UCSD-AML1 (cell line): ENCODE measurements at regions not wholly inside any gene's neighbourhood (a gene's known extent, or its start where the extent isn't known, plus 50 kb on each side); places are given as distances from the start of the nearest gene placed in this dataset.
"Not testable (repeated sequence)": the region's sequence is repeated elsewhere in the genome, so short reads cannot be mapped to it uniquely, and the experiment has no call there.

Experiments used
- DNase-seq: peaks from one replicate; lab custom pipeline; 2025; ENCODE audit not compliant: unreplicated experiment; lab: John Stamatoyannopoulos, UW

DNA sequence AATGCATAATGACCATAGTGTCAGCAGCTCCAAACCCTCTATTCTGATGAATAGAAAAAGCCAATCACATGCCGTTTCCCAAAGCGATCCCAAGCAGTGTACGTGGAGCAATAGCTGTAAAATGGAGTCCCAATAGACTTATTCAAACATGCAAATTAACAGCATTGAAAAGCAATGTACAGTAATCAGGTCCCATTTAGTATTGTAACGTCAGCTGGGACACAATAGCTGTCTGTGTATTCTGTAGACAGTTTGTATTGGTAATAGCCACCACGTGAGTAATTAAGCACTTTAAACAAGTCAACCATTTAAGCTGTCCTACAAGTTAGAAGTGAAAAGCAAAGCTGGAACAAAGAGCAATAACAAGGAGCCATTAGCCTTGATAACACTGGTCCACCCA is 698.2 kb downstream of the PCDH17 start:
- DNase-seq = no peak

DNA sequence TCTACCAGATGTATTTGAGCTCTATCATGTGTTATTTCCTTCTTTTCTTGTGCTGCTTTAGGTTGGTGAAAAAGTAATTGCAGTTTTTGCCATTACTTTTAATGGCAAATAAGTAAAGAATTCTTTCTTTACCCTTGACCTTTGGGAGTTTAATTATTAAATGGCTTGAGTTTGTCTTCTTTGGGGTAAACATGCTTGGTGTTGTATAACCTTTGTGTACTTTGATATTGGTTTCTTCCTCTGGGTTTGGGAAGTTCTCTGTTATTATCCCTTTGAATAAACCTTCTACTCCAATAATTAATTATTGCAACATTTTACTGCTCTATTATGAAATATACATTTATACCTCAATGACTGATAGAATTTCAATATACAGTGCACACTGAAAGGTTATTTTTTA is 709.4 kb downstream of the PCDH17 start:
- DNase-seq = no peak

DNA sequence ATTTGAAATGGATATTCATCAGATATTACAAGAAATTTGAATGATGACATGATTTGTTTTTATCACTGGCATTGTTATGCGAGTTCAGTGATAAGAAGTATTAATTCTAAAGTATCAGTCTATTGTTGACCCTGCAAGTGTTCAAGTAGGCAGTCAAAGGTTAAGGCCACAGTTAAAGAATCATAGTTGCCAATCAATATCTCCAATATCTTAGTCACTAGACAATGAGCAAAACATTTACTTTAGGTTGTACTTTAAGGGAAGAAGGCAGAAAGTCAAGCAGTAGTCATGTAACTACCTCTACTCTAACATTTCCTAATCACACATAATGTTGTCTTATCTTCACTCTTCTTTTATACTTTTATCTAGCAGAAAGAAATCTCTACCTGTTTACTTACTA is 709.8 kb downstream of the PCDH17 start:
- no peak for DNase-seq

DNA sequence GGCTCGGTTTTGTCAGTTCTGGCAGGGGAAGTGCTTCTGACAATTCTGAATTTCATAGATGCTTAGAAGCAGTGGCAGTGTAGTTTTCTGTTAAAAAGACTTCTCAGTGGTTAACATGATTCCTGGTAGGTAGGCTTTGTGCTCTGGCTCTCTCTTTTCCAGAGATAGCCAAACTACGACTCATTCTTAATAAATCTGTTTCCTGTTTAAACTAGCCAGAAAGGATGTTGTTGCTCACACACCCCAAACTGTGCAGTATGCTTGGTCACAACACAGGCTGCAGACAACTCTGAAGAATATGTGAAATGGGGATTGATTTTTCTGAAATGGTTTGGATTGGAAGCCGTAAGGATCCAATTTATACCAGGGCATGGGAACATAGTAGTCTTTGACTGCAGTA is 711.5 kb downstream of the PCDH17 start:
- peak; percentile 4 for DNase-seq

DNA sequence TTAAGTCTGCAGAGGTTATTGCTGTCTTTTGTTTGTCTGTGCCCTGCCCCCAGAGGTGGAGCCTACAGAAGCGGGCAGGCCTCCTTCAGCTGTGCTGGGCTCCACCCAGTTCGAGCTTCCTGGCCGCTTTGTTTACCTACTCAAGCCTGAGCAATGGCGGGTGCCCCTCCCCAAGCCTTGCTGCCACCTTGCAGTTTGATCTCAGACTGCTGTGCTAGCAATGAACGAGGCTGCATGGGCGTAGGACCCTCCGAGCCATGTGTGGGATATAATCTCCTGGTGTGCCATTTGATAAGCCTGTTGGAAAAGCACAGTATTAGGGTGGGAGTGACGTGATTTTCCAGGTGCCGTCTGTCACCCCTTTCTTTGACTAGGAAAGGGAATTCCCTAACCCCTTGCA is 720.6 kb downstream of the PCDH17 start:
- not testable (repeated sequence) for DNase-seq

DNA sequence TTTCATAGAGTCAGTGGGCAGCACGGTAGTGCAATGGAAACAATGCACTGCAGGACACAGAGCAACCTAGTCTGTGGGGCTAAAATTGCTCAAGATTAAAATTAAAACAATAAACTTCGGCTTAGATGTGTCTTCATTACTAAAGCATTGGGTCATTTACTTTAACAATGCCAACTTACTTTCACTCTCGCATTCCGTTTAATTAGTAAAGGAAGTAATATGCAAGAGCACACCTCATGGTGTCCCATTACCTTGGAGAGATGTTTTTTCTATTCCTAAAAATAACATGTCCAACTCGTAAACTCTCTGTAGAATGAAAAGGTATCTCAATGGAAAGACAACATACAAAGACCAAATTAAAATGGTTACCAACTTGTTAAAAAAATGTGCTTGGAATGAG is 738.4 kb downstream of the PCDH17 start:
- DNase-seq = no peak

DNA sequence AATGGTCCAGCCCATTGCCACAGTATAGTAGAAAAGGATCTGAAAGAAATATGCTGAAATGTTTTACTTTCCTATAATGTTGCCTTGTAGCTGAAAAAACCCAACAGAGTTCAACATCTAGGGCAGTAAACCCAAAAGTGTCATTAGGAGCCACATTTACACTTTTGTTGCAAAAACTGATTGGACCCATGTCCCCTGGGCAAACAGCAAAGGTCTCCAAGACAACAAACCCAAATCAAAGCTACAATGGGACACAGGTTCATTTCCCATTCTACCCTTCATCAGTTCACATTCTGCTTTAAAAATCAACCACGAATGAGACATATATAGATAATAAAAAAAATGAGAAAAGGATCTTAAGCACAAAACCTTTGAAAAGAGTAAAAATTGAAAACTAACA is 744.8 kb downstream of the PCDH17 start:
- no peak for DNase-seq

DNA sequence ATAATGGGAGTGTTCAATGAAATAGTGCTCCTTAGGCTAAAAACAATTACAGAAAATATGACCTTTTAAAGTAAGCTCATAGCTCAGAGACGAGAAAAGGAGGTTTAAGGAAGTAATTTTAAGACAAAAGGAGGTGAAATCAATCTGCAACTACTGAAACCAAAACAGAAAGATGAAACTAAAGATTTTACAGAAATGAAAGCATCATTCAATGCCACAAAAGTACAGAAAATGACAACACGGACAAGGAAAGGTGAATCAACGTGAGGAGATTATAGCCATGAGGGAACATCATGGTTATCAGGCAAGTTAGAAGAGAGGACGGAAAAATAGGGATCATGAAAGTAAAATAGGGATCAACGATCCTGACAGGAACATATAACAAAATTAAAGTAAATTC is 745.2 kb downstream of the PCDH17 start:
- no peak for DNase-seq

DNA sequence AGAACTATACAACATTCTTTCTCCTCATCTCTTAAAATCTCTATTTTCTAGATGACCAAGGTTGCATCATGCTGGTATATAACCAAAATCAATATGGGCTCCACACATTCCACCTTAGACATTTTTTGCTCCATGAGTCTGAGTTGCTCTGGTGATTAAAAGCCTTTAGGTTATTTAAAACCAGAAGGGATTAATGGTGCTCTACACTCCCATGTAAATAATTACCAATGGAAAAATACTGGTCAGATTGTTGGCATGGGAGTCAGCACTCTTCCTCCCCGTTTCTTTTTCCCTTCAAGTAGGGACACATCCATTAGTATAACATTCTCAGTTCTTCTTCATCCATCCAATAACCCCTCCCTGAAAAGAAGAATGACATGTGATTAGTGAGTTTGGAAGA is 747.7 kb downstream of the PCDH17 start:
- no peak for DNase-seq

DNA sequence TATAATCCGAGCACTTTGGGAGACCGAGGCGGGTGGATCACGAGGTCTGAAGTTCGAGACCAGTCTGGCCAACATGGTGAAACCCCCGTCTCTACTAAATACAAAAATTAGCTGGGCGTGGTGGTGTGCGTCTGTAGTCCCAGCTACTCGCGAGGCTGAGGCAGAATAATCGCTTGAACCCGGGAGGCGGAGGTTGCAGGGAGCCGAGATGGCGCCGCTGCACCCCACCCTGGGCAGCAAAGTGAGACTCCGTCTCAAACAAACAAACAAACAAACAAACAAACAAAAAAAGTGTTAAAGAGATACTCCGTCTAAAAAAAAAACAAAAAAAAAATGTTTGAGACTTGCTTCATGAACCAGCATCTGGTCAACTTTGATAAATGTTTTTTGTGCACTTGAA is 753.8 kb downstream of the PCDH17 start:
- not testable (repeated sequence) for DNase-seq

DNA sequence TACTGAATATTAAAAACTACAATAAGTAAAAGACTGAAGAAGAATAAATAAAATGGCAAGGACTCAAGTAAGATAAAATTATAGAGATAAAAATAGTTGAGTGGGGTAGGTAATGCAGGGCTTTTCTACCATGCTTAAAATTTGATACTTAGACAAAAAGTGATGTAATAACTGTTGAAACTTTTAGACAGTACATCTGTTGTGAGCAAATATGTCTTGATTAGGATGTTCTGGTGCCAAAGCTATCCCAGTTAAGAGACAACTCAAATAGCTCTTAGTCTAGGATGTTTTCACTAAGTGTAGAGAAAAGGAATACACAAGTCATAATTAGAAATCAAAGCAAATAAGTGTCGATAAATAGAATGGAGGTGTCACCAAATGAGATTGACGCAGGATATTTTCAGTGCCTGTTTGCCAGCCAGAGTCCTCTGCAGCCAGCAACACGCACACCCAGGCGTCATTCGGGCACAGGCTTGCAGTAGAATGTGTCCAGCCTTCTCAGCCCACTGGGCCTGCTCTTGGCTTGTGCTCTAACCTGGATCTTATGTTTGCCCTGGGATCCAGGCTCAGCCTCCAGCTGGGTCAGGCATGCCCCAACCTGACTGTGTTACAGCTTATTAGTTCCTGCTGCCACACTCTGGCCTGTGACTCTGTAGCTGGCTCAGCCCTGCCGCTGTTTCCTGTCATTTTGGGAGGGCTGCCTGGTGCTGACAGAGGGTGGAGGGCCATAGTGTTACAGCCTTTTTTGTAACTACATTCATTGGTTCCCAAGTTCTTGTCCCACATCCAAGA is 766.2 kb downstream of the PCDH17 start:
- peak; percentile 6 for DNase-seq

DNA sequence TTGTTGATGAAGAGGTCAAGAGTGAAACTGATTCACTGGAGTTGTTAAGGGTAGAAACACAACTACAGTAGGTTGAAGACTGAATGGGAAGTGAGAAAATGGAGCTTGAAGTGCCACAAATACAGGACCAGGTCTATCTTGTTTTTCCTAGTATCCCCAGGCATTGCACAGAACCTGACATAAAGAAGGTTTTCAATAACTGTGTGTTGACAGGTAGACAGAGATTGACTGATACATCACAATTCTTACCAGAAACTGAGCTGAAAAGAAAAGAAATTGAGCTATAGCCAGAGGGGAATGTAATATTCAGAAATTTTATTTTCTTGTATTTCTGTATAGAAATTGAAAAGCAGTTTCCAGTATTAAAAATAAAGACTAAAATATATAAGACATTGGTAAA is 767.7 kb downstream of the PCDH17 start:
- no peak for DNase-seq

DNA sequence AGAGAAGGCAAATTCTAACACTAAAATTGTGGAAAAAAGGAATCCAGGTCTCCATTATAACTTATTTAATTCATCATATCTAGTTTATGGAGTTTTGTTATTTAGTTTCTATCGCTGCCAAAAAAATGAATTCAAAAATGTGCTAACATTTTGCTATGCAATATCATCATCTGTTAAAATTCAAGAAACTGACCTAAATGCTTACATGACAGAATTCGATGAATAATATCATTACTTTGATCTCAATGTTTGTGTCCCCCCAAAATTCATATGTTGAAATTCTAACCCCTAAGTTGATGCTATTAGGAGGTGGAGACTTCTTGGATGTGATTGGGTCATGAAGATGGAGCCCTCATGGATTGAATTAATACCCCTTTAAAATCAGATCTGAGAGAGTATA is 775.0 kb downstream of the PCDH17 start:
- DNase-seq = no peak

DNA sequence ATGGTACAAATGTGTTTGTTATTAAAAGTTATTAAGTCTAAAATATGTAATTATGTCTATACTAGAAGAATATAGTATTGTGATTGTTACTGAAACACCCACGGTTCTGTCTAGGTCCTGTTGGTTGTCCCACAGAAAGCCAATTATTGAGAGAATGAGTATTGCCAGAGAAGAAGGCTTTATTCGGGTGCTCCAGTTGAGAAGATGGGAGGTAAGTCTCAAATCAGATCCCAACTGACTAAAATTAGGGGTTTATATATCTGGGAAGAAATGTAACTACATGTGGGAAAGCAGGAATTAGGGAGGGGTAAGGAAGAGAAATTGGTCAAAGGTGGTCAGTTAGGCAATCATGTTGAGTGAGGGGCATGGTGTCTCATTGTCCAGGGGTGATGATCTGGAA is 798.4 kb downstream of the PCDH17 start:
- DNase-seq = no peak

DNA sequence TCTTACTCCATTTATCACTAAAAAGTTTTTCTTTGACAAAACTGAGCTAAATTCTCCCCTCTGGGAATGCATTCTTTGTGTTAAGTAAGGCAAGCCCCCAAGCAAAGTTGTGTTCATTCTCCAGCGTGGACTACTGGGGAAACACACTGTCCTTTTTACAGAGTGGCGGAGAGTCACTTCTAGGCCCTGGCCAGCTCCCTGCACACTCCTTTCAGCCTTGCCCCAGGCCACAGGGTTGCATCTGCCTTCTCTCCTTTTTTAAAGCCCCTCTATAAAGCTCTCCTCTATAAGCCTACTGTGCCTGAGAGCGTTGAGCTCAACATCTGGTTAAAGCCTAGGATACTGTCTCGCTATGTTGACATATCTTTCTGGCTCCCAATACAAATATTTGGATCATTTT is 803.4 kb downstream of the PCDH17 start:
- no peak for DNase-seq

DNA sequence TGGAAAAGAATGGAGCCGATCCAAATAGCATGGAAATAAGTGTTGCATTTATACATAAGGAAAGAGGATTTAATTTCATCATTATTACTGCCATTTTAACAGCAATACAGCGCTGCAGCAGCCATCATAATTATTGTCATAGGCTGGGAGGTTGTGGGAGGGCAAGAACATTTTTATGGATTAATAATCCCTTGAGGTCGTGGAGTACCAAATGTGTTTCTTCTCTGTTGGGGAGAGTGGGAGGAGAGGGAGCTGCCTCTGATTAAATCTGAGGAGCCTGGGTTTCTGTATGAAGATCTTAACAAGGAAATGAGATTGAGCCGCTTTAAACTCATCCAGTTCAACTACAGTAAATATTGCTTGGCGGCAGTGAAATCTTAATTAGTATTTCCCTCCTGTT is 805.9 kb downstream of the PCDH17 start:
- no peak for DNase-seq

DNA sequence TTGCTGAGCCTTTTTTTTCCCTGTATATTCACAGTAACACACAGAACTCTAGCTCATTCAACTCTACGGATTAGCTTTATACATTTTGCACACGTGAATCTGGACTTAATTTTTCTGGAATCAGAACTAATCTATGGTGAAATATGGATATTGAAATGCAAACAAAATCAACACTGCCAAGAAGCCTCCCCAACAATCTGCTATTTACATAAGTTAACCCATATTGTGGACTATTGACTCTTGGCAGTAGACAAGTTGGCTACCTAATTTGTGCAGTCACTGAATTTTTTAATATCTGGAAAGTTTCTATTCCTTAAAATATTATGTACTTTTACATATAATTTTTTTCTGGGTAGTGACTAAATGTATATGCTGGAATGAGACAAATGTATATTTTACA is 815.4 kb downstream of the PCDH17 start:
- DNase-seq = no peak

DNA sequence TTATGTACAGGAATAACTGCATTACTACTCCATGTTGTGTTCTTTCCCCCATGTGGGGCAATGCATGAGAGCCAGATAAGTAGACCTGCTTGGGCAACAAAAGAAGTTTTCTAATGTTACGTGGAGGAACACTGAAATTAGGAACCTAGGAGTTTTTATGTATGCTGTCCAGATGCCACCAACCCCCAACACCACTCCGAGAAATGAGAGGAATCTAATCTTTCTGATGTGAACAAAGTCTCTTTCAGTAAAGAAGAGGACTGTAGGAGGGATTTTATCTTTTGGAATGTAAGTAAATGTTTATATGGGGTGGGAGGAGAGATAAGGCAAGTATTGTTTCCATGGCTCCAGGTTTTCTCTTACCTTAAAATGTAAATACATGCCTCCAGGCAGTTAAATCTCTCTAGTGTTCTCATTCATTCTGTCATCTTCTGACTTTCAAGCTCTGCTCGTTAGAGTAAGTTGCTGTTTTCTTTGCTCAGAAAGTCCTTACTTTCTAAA is 820.6 kb downstream of the PCDH17 start:
- no peak for DNase-seq

DNA sequence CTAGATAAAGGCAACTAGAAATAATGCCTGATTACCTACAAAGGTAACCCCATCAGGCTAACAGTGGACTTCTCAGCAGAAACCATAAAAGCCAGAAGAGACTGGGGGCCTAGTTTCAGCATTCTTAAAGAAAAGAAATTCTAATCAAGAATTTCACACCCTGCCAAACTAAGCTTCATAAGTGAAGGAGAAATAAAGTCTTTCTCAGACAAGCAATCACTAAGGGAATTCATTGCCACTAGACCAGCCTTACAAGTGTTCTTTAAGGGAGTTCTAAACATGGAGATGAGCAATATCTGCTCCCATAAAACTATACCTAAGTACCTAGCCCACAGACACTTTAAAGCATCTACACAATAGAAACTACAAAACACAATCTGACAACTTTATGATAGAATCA is 823.5 kb downstream of the PCDH17 start:
- DNase-seq = no peak

DNA sequence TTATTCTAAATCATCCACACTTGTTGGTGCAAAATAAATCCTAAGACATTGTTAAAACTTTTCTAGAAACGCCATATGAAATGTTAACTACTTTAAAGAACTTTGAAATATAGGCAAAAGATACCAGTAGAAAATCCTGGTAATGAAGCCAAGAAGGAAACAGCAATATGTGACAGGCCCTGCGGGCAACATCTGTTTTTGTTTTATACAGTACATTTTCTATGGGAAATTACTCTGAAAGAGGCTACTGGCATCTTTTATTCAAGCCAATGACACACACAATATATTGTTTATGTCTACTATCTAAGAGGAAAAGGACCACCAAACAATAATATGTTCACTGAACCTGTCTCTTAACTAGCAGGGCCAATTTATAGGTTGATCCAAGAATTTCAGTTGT is 829.7 kb downstream of the PCDH17 start:
- no peak for DNase-seq

DNA sequence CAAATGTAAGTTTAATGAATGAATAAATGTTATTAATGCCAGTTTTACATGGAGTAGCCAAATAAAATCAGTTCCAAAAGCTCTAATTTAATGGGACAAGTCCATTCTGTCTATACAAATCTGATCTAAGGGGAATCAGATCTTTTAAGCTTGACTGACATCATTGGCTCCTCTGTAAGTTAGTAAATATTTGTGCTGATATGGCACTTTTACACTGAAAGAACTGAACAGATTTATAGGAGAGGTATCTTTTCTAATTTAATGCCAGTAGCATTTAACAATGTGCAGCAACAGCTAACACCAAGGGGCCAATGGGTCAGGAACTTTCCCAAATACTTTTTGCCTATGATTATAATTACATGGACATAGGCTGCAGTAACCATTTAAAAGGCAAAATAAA is 832.3 kb downstream of the PCDH17 start:
- no peak for DNase-seq

DNA sequence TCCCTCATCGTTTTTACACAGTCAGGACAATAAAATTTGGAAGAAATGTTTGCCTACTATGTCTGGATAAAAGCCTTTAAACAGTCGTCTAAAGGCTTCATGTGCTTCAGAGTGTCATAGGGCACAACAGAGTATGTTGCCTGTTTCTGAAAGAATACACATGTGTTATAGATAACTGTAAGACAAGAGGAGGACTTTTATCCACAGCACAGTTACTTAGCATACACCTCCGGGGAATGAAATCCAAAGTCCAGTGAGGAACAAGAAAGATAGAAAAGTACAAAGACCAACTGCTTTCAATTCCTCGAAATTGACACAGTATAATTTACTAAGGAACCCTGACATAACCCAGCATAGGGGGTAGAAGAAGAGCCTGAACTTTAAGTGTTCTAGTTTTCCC is 835.6 kb downstream of the PCDH17 start:
- DNase-seq = no peak

DNA sequence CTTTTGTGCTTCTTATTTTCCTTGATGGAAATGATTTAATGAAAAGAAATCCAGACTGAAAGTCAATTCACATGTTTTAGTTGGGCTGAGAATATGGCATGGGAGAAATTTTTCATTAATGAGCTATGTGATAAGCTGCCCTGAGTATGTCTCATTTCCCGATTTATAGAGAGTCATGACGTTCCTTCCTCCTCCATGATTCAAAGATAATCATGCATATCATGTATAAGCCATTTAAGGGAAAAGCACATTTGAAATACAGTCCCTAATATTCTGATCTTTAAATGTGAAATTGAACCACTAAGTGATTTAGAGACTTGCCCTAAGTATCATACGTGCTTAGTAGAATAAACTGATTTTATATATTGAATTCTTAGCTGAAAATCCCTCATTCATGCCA is 840.9 kb downstream of the PCDH17 start:
- no peak for DNase-seq
